Osteocyte (in vitro differentiated cells): ENCODE measurements at regions not wholly inside any gene's neighbourhood (a gene's known extent, or its start where the extent isn't known, plus 50 kb on each side); places are given as distances from the start of the nearest gene placed in this dataset.
"Not testable (repeated sequence)": the region's sequence is repeated elsewhere in the genome, so short reads cannot be mapped to it uniquely, and the experiment has no call there.

Experiments
- DNase-seq: peaks from one replicate; pipeline ENCODE4 v3.0.0; 2021; ENCODE audit warnings: mixed read lengths; ENCODE audit not compliant: unreplicated experiment; ENCODE audit errors: extremely low spot score
- H3K27ac Mint-ChIP-seq: one replicate; pipeline ENCODE4 v1.8.0; 2021; ENCODE audit warnings: mild to moderate bottlenecking, mixed read lengths; ENCODE audit not compliant: unreplicated experiment
- H3K27me3 Mint-ChIP-seq: one replicate; pipeline ENCODE4 v1.8.0; 2021; ENCODE audit warnings: mixed read lengths; ENCODE audit not compliant: unreplicated experiment
- H3K36me3 Mint-ChIP-seq: one replicate; pipeline ENCODE4 v1.8.0; 2021; ENCODE audit warnings: mixed read lengths; ENCODE audit not compliant: unreplicated experiment
- H3K4me1 Mint-ChIP-seq: one replicate; pipeline ENCODE4 v1.8.0; 2021; ENCODE audit warnings: mixed read lengths; ENCODE audit not compliant: unreplicated experiment
- H3K4me3 Mint-ChIP-seq: one replicate; pipeline ENCODE4 v1.8.0; 2021; ENCODE audit warnings: mild to moderate bottlenecking, moderate library complexity, mixed read lengths; ENCODE audit not compliant: unreplicated experiment
- H3K9me3 Mint-ChIP-seq: one replicate; pipeline ENCODE4 v1.8.0; 2021; ENCODE audit warnings: mixed read lengths; ENCODE audit not compliant: unreplicated experiment
- TF ChIP-seq, protein P1 (sequence below): fragments of 200-600 bp; sonication (generic); IDR thresholded peaks from 2 replicates; pipeline ENCODE4 v1.5.0; 2021; ENCODE audit warnings: antibody characterized with exemption, mild to moderate bottlenecking, moderate library complexity

DNA sequence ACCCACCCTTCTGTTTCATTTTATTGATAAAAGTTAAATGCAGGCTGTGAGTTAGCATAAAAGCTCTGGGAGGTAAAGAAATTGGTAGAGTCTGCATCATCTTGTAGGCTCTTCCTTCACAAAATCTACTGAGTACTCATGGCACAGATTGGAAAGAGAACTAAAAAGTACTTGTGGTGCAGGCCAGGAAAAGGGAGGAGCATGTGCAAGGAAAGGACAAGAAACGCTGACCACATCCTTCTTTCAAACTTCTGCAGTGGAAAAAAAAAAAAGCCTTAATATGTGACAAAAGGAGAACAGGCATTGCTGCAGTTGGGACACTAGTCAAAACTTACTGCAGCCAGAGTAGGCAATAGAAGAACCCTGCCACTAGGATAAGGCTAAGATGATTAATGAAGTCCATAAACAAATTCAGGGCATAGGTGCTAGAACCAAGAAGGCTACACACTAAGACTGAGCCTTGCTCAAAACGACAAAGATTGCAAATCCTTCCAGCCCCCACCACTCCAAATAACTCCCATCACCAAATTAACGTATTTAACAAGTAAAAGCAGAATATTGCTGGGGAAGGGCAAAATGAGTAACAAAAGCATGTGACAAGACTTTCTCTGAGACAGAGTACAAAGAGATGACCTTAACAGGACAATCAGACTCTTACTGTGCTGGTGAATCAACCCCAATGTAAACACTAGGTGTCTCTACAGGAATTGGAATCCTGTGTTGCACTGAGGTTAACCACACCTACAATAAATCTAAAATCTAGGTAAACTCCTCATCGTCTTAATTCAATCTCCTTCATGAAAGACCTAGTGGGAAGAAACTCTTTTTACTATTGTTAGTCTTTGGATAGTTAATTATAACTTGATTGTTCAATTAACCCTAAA, 1024.8 kb downstream of the TLE1 start:
- DNase-seq, result no peak
- Mint-ChIP-seq H3K27ac (no peak overlapping the region), H3K4me3 (no peak overlapping the region), H3K4me1 (peaks cover 5% of the 10 kb centered on the region), H3K9me3 (peaks cover 5% of the 10 kb centered on the region), H3K27me3 (no peaks in the 10 kb centered on the region), H3K36me3 (no peaks in the 10 kb centered on the region)
- TF ChIP-seq, protein P1, sequence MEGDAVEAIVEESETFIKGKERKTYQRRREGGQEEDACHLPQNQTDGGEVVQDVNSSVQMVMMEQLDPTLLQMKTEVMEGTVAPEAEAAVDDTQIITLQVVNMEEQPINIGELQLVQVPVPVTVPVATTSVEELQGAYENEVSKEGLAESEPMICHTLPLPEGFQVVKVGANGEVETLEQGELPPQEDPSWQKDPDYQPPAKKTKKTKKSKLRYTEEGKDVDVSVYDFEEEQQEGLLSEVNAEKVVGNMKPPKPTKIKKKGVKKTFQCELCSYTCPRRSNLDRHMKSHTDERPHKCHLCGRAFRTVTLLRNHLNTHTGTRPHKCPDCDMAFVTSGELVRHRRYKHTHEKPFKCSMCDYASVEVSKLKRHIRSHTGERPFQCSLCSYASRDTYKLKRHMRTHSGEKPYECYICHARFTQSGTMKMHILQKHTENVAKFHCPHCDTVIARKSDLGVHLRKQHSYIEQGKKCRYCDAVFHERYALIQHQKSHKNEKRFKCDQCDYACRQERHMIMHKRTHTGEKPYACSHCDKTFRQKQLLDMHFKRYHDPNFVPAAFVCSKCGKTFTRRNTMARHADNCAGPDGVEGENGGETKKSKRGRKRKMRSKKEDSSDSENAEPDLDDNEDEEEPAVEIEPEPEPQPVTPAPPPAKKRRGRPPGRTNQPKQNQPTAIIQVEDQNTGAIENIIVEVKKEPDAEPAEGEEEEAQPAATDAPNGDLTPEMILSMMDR, result peak; percentile 12

DNA sequence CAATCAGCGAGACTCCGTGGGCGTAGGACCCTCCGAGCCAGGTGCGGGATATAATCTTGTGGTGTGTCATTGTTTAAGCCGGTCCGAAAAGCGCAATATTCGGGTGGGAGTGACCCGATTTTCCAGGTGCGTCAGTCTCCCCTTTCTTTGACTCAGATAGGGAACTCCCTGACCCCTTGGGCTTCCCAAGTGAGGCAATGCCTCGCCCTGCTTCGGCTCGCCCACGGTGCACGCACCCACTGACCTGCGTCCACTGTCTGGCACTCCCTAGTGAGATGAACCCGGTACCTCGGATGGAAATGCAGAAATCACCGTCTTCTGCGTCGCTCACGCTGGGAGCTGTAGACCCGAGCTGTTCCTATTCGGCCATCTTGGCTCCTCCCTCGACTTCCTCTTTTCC, 1029.6 kb downstream of the TLE1 start:
- not testable (repeated sequence) for H3K4me3 Mint-ChIP-seq, H3K27me3 Mint-ChIP-seq, H3K27ac Mint-ChIP-seq, H3K4me1 Mint-ChIP-seq, H3K36me3 Mint-ChIP-seq, DNase-seq, H3K9me3 Mint-ChIP-seq

DNA sequence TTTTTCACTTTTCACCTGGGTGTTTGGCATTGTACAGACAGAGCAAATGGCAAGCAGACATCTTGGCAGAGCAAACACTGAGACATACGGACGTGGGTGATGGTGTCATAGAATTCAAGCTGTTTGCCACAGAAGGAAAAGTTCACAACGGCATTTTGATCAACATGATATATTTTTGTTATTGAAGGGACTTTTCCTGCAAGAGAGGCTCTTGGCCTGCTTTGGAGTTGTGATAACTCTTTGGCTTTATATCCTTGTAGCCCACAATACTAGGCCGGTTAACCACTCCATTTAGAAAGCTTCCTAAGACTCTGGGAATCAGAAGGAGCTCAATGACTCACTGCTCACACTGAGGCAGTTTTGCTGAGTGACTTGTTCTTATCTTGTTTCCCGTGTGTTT, 1038.3 kb downstream of the TLE1 start:
- TF ChIP-seq, protein P1, result no peak
- no peaks in the 10 kb centered on the region for H3K27me3 Mint-ChIP-seq
- no peak overlapping the region for H3K27ac Mint-ChIP-seq
- no peak for DNase-seq
- H3K9me3 Mint-ChIP-seq, result no peaks in the 10 kb centered on the region
- no peaks in the 10 kb centered on the region for H3K36me3 Mint-ChIP-seq
- H3K4me1 Mint-ChIP-seq, result peaks cover 30% of the 10 kb centered on the region
- no peak overlapping the region for H3K4me3 Mint-ChIP-seq

DNA sequence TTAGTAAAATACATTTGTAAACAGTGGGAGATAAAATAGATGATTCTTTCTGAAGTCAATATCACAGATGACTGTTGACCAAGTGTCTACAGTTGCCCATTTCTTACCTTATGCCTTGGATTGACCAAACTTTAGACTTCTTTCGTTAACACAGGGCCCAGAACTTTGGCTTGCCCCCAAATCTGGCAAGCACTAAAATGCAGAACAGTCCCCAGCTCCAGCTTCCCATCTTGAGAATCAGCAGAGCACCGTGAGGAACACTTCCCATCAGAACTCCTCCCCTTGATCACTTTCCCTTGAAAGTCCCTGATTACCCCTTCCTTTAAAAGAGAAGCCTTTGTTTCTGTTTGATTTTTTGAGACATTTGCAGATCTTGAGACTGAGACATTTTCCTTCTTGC, 1039.9 kb downstream of the TLE1 start:
- H3K27ac Mint-ChIP-seq, result peak overlapping the region; percentile 56
- H3K4me1 Mint-ChIP-seq, result peaks cover 30% of the 10 kb centered on the region
- no peak overlapping the region for H3K4me3 Mint-ChIP-seq
- no peaks in the 10 kb centered on the region for H3K9me3 Mint-ChIP-seq
- H3K36me3 Mint-ChIP-seq, result no peaks in the 10 kb centered on the region
- DNase-seq, result no peak
- TF ChIP-seq, protein P1, result no peak
- H3K27me3 Mint-ChIP-seq, result no peaks in the 10 kb centered on the region

DNA sequence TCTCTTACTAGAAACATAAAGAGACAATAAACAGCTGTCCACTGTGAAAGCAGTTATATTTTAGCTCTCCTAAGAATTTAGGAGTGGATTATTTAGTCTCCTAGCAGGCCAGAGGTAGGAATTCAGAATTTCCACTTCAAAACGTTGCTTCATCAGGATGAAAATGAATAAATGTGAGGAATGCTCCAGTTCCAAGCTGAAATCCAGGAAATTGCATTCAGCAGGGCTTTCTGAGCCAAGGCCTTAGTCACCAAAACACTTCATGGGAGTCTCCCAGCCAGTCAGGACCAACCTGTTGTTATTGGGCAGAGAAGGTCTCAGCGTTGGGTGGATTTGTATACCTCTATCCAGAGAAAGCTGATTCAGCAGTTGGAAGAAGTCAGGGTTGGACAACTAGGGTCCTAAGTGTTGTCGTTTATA, 1040.3 kb downstream of the TLE1 start:
- peaks cover 30% of the 10 kb centered on the region for H3K4me1 Mint-ChIP-seq
- H3K9me3 Mint-ChIP-seq, result no peaks in the 10 kb centered on the region
- TF ChIP-seq, protein P1, result no peak
- no peaks in the 10 kb centered on the region for H3K27me3 Mint-ChIP-seq
- no peak for DNase-seq
- no peak overlapping the region for H3K4me3 Mint-ChIP-seq
- no peaks in the 10 kb centered on the region for H3K36me3 Mint-ChIP-seq
- H3K27ac Mint-ChIP-seq, result peak overlapping the region; percentile 72
